ENCODE measurements at regions not wholly inside any gene's neighbourhood (a gene's known extent, or its start where the extent isn't known, plus 50 kb on each side); places are given as distances from the start of the nearest gene placed in this dataset.

- no peak for DNase-seq (ENCODE audit: extremely low spot score)
- CTCF ChIA-PET = no interaction called here
- POLR2A ChIA-PET = no interaction called here
- TF ChIP-seq, protein P1, sequence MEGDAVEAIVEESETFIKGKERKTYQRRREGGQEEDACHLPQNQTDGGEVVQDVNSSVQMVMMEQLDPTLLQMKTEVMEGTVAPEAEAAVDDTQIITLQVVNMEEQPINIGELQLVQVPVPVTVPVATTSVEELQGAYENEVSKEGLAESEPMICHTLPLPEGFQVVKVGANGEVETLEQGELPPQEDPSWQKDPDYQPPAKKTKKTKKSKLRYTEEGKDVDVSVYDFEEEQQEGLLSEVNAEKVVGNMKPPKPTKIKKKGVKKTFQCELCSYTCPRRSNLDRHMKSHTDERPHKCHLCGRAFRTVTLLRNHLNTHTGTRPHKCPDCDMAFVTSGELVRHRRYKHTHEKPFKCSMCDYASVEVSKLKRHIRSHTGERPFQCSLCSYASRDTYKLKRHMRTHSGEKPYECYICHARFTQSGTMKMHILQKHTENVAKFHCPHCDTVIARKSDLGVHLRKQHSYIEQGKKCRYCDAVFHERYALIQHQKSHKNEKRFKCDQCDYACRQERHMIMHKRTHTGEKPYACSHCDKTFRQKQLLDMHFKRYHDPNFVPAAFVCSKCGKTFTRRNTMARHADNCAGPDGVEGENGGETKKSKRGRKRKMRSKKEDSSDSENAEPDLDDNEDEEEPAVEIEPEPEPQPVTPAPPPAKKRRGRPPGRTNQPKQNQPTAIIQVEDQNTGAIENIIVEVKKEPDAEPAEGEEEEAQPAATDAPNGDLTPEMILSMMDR (IDR thresholded peaks at IDR 0.05; ENCODE audit: control extremely low read depth, extremely low read depth, low read depth, missing control alignments) = no peak
Measured at GRCh38 chr18:60157810-60158209, 214.8 kb downstream of the MC4R start.

- ChIA-PET CTCF (interaction anchor here (0.9 to 1.0 kb wide), 2 partner anchors 11 to 12 kb away, joined by 3 read pairs; no protein-coding TSS in a partner anchor), POLR2A (no interaction called here)
- TF ChIP-seq, protein P1 (IDR thresholded peaks at IDR 0.05; ENCODE audit: control extremely low read depth, extremely low read depth, low read depth, missing control alignments) = no peak
- DNase-seq (ENCODE audit: extremely low spot score) = no peak
Measured at GRCh38 chr18:60153376-60153775, 219.2 kb downstream of the MC4R start.

DNA sequence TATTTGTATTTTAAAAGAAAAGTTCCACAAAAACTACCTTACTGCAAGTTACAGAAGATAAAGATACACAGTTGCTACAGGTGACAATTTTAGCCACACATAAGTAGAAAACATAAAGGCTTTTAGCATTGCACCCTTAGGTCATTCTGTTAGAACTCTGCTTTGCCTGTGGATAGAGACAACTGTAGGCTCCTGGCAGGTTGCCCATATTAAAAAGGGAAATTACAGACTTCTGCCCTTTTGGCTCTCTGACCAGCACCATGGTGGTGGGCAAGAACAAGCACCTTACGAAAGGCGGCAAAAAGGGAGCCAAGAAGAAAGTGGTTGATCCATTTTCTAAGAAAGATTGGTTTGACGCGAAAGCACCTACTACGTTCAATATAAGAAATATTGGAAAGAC lies 223.3 kb downstream of the MC4R start:
- DNase-seq (ENCODE audit: extremely low spot score) = no peak
- ChIA-PET POLR2A (no interaction called here), CTCF (interaction anchor here (1.5 kb wide), 1 partner anchor 26 kb away, joined by 3 read pairs; no protein-coding TSS in a partner anchor)
- TF ChIP-seq, protein P1 (IDR thresholded peaks at IDR 0.05; ENCODE audit: control extremely low read depth, extremely low read depth, low read depth, missing control alignments) = no peak

GRCh38 chr18:60147323-60147722 lies 225.3 kb downstream of the MC4R start:
- CTCF ChIA-PET = interaction anchor here (1.1 to 1.9 kb wide), 3 partner anchors 17 to 61 kb away, joined by 3 to 5 read pairs (median 3); no protein-coding TSS in a partner anchor
- DNase-seq (ENCODE audit: extremely low spot score) = no peak
- POLR2A ChIA-PET = no interaction called here
- TF ChIP-seq, protein P1 (IDR thresholded peaks at IDR 0.05; ENCODE audit: control extremely low read depth, extremely low read depth, low read depth, missing control alignments) = no peak

- ChIA-PET CTCF (interaction anchor here (1.2 to 1.3 kb wide), 2 partner anchors 20 to 66 kb away, joined by 3 read pairs; no protein-coding TSS in a partner anchor), POLR2A (no interaction called here)
- DNase-seq (ENCODE audit: extremely low spot score) = no peak
- TF ChIP-seq, protein P1 (IDR thresholded peaks at IDR 0.05; ENCODE audit: control extremely low read depth, extremely low read depth, low read depth, missing control alignments) = no peak
Measured at GRCh38 chr18:60146220-60146960, 226.2 kb downstream of the MC4R start.

GRCh38 chr18:60145776-60146175 lies 226.8 kb downstream of the MC4R start:
- no peak for DNase-seq (ENCODE audit: extremely low spot score)
- TF ChIP-seq, protein P1 (IDR thresholded peaks at IDR 0.05; ENCODE audit: control extremely low read depth, extremely low read depth, low read depth, missing control alignments) = no peak
- ChIA-PET CTCF (interaction anchor here (1.2 to 1.5 kb wide), 2 partner anchors 14 to 65 kb away, joined by 3 read pairs; no protein-coding TSS in a partner anchor), POLR2A (no interaction called here)
